H9 (cell line): ENCODE measurements at regions not wholly inside any gene's neighbourhood (a gene's known extent, or its start where the extent isn't known, plus 50 kb on each side); places are given as distances from the start of the nearest gene placed in this dataset.
A peak's percentile ranks its signal among the peaks of the same experiment; 100 is the strongest.

ENCODE experiments used
- DNase-seq: peaks from one replicate; pipeline ENCODE4 v3.0.0-alpha.2; 2017
- H2AFZ ChIP-seq: one replicate; pipeline ENCODE4 v1.6.1; 2013; ENCODE audit warnings: mild to moderate bottlenecking, low read length, control low read depth, moderate library complexity
- H2AK5ac ChIP-seq: 2 replicates; pipeline ENCODE4 v1.6.1; 2013; ENCODE audit warnings: low read length, control low read depth, mixed read lengths; ENCODE audit not compliant: insufficient read length
- H2BK120ac ChIP-seq: one replicate; pipeline ENCODE4 v1.6.1; 2013; ENCODE audit warnings: low read depth, mild to moderate bottlenecking, low read length, control low read depth, inconsistent platforms; ENCODE audit not compliant: poor library complexity, severe bottlenecking
- H2BK12ac ChIP-seq: 2 replicates; pipeline ENCODE4 v1.6.1; 2013; ENCODE audit warnings: low read length, control low read depth, mixed read lengths, low read depth; ENCODE audit not compliant: insufficient read length
- H2BK15ac ChIP-seq: 2 replicates; pipeline ENCODE4 v1.6.1; 2013; ENCODE audit warnings: low read depth, low read length, control low read depth
- H2BK20ac ChIP-seq: one replicate; pipeline ENCODE4 v1.6.1; 2013; ENCODE audit warnings: low read depth, mild to moderate bottlenecking, low read length, control low read depth, inconsistent platforms; ENCODE audit not compliant: poor library complexity, severe bottlenecking
- H2BK5ac ChIP-seq: 2 replicates; pipeline ENCODE4 v1.6.1; 2013; ENCODE audit warnings: low read length, control low read depth, mixed read lengths; ENCODE audit not compliant: insufficient read length
- H3K14ac ChIP-seq: 2 replicates; pipeline ENCODE4 v1.6.1; 2013; ENCODE audit warnings: low read length, control low read depth; ENCODE audit not compliant: insufficient read depth
- H3K18ac ChIP-seq: 2 replicates; pipeline ENCODE4 v1.6.1; 2013; ENCODE audit warnings: low read depth, mild to moderate bottlenecking, mixed read lengths, low read length, control low read depth; ENCODE audit not compliant: insufficient read length
- H3K23ac ChIP-seq: 2 replicates; pipeline ENCODE4 v1.6.1; 2013; ENCODE audit warnings: low read length, control low read depth, mixed read lengths, low read depth; ENCODE audit not compliant: insufficient read length
- H3K23me2 ChIP-seq: 2 replicates; pipeline ENCODE4 v1.6.1; 2013; ENCODE audit warnings: low read depth, mild to moderate bottlenecking, mixed read lengths, low read length, control low read depth; ENCODE audit not compliant: insufficient read length, poor library complexity, severe bottlenecking
- H3K27ac ChIP-seq: 2 replicates; pipeline ENCODE4 v1.5.1; 2013; ENCODE audit warnings: low read length, control low read depth, mixed read lengths, low read depth; ENCODE audit not compliant: insufficient read length
- H3K27me3 ChIP-seq: 2 replicates; pipeline ENCODE4 v1.6.1; 2013; ENCODE audit warnings: low read length, control low read depth, inconsistent platforms; ENCODE audit not compliant: insufficient read depth
- H3K4ac ChIP-seq: 2 replicates; pipeline ENCODE4 v1.6.1; 2013; ENCODE audit warnings: low read depth, mild to moderate bottlenecking, control low read depth, inconsistent platforms, low read length, moderate library complexity
- H3K4me1 ChIP-seq: 2 replicates; pipeline ENCODE4 v1.6.1; 2013; ENCODE audit warnings: low read length, control low read depth, inconsistent platforms; ENCODE audit not compliant: insufficient read depth
- H3K4me2 ChIP-seq: 2 replicates; pipeline ENCODE4 v1.6.1; 2013; ENCODE audit warnings: low read length, control low read depth, mixed read lengths; ENCODE audit not compliant: insufficient read length, insufficient read depth
- H3K56ac ChIP-seq: 2 replicates; pipeline ENCODE4 v1.6.1; 2013; ENCODE audit warnings: low read depth, mild to moderate bottlenecking, mixed read lengths, low read length, control low read depth; ENCODE audit not compliant: insufficient read length
- H3K79me1 ChIP-seq: 2 replicates; pipeline ENCODE4 v1.6.1; 2013; ENCODE audit warnings: low read depth, mild to moderate bottlenecking, moderate library complexity, low read length, control low read depth, inconsistent platforms; ENCODE audit not compliant: insufficient read depth, poor library complexity, severe bottlenecking
- H3K79me2 ChIP-seq: 2 replicates; pipeline ENCODE4 v1.6.1; 2013; ENCODE audit warnings: low read length, control low read depth, inconsistent platforms; ENCODE audit not compliant: insufficient read depth
- H3K9ac ChIP-seq: 2 replicates; pipeline ENCODE4 v1.6.1; 2013; ENCODE audit warnings: low read length, control low read depth, mixed read lengths; ENCODE audit not compliant: insufficient read length; ENCODE audit errors: extremely low read depth
- H3K9me3 ChIP-seq: one replicate; pipeline ENCODE4 v1.6.1; 2013; ENCODE audit warnings: low read depth, low read length, inconsistent platforms; ENCODE audit not compliant: control insufficient read depth
- H3T11ph ChIP-seq: one replicate; pipeline ENCODE4 v1.6.1; 2013; ENCODE audit warnings: mild to moderate bottlenecking, low read length, control low read depth, inconsistent platforms
- H4K20me1 ChIP-seq: one replicate; pipeline ENCODE4 v1.6.1; 2013; ENCODE audit not compliant: control insufficient read depth, insufficient read length, insufficient read depth
- H4K5ac ChIP-seq: 2 replicates; pipeline ENCODE4 v1.6.1; 2013; ENCODE audit warnings: low read depth, mild to moderate bottlenecking, mixed read lengths, low read length, control low read depth; ENCODE audit not compliant: insufficient read length
- H4K8ac ChIP-seq: replicated peaks from 2 replicates; pipeline ENCODE4 v1.6.1; 2013; ENCODE audit warnings: low read length, control low read depth, mixed read lengths, low read depth; ENCODE audit not compliant: insufficient read length
- H4K91ac ChIP-seq: 2 replicates; pipeline ENCODE4 v1.6.1; 2013; ENCODE audit warnings: low read depth, mild to moderate bottlenecking, moderate library complexity, mixed read lengths, low read length, control low read depth; ENCODE audit not compliant: insufficient read length
- H3K27ac Mint-ChIP-seq, 3 experiments: 2 replicates in 2 of 3; 3 replicates in 1 of 3; pipeline ENCODE4 v1.8.0; 2020 to 2021; ENCODE audit warnings: mixed read lengths in 3 of 3, mild to moderate bottlenecking in 1 of 3, moderate library complexity in 1 of 3
- H3K27me3 Mint-ChIP-seq: 2 replicates; pipeline ENCODE4 v1.8.0; 2021; ENCODE audit warnings: low read depth, mild to moderate bottlenecking, moderate library complexity, mixed read lengths
- H3K36me3 Mint-ChIP-seq, 3 experiments: 2 replicates in 2 of 3; 3 replicates in 1 of 3; pipeline ENCODE4 v1.8.0; 2020 to 2021; ENCODE audit warnings: low read depth in 3 of 3, mixed read lengths in 3 of 3; ENCODE audit not compliant: insufficient read depth in 1 of 3
- H3K4me1 Mint-ChIP-seq, 2 experiments: 2 replicates each; pipeline ENCODE4 v1.8.0; 2020; ENCODE audit warnings: mixed read lengths in 2 of 2
- H3K4me3 Mint-ChIP-seq, 2 experiments: 2 replicates in 1 of 2; 3 replicates in 1 of 2; pipeline ENCODE4 v1.8.0; 2020 to 2021; ENCODE audit warnings: mild to moderate bottlenecking in 2 of 2, mixed read lengths in 2 of 2, moderate library complexity in 1 of 2
- H3K9me3 Mint-ChIP-seq, 2 experiments: 2 replicates in 1 of 2; 3 replicates in 1 of 2; pipeline ENCODE4 v1.8.0; 2020; ENCODE audit warnings: mild to moderate bottlenecking in 2 of 2, mixed read lengths in 2 of 2, moderate library complexity in 1 of 2
- WGBS: extraction: QIAGEN DNeasy Blood & Tissue Kit; methylation state at CpG from one replicate; pipeline ENCODE4 v1.1.7; 2013; ENCODE audit warnings: missing lambda C conversion rate, low lambda C conversion rate, mixed read lengths; ENCODE audit not compliant: insufficient read length; ENCODE audit errors: extremely low coverage; 5-methylcytosine and 5-hydroxymethylcytosine counted together
- TF ChIP-seq, protein P1 (sequence below): fragments of 200-600 bp; sonication (generic); conservative IDR thresholded peaks from 3 replicates; pipeline ENCODE4 v1.8.0; 2021; ENCODE audit warnings: antibody characterized with exemption, mild to moderate bottlenecking

DNA sequence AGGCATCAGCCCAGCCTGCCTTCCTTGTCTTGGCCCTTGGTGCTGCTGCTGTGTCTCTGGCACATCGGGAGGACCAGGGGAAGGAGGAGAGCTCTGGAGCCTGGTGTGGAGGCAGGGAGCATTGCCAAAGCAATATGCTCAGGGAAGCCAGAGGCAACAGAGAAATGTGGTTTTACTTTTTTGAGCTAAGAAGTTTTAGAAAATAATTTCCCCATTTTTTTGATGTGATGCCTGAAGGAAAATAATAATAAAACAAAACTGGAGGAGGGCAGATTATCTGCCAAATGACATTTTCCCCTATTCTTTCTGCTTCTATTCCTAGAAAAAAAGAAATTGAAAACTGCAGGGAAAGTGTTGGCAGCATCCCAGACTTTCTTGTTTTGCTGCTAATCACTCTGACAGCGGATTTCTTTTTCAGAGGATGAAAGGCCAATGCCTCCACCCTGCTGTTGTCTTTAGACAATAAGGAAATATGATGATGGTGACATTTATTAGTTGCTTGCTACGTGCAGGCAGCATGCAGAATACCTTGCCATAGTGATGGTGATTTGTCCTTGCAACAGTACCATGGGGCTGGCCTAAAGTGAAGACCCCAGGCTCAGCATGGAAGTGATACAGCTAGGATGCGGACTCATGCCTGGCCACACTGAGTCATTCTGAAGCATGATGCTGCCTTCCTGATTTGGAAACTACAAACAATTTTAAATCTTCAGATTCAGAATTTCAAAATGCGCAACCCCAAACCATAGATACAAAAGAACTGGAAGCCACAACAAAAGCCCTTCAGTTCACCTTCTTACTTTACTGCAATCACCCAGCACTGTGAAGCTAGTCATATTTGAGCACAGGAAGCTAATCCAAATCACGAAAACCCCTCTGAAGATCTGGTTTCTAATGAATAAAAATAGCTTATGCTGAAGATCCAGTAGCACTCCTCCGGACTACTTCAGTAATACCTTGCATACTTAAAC, 260.2 kb upstream of the TMEM72 start:
- Histone ChIP-seq H3K14ac (no peak overlapping the region), H3K79me2 (no peaks in the 10 kb centered on the region), H3T11ph (no peak overlapping the region), H4K91ac (no peak overlapping the region), H4K8ac (no peak overlapping the region), H3K27ac (no peak overlapping the region), H2BK20ac (no peak overlapping the region), H3K9me3 (no peaks in the 10 kb centered on the region), H4K20me1 (no peaks in the 10 kb centered on the region), H3K9ac (no peak overlapping the region), H3K27me3 (no peaks in the 10 kb centered on the region), H4K5ac (no peak overlapping the region), H3K18ac (no peak overlapping the region), H2BK12ac (no peak overlapping the region), H2AFZ (no peak overlapping the region), H3K4me1 (no peaks in the 10 kb centered on the region), H2BK15ac (no peak overlapping the region), H3K56ac (no peak overlapping the region), H3K23me2 (no peaks in the 10 kb centered on the region), H2BK5ac (peak overlapping the region; percentile 53), H3K79me1 (no peaks in the 10 kb centered on the region), H3K4me2 (no peak overlapping the region), H2BK120ac (no peak overlapping the region), H3K23ac (no peak overlapping the region), H2AK5ac (no peak overlapping the region), H3K4ac (no peak overlapping the region)
- H3K4me3 Mint-ChIP-seq, result no peak overlapping the region
- H3K9me3 Mint-ChIP-seq, result no peaks in the 10 kb centered on the region
- WGBS, result no CpG with 5 or more reads among the region's 7 CpGs
- TF ChIP-seq, protein P1, sequence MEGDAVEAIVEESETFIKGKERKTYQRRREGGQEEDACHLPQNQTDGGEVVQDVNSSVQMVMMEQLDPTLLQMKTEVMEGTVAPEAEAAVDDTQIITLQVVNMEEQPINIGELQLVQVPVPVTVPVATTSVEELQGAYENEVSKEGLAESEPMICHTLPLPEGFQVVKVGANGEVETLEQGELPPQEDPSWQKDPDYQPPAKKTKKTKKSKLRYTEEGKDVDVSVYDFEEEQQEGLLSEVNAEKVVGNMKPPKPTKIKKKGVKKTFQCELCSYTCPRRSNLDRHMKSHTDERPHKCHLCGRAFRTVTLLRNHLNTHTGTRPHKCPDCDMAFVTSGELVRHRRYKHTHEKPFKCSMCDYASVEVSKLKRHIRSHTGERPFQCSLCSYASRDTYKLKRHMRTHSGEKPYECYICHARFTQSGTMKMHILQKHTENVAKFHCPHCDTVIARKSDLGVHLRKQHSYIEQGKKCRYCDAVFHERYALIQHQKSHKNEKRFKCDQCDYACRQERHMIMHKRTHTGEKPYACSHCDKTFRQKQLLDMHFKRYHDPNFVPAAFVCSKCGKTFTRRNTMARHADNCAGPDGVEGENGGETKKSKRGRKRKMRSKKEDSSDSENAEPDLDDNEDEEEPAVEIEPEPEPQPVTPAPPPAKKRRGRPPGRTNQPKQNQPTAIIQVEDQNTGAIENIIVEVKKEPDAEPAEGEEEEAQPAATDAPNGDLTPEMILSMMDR, result no peak
- no peak overlapping the region for H3K27ac Mint-ChIP-seq
- H3K36me3 Mint-ChIP-seq, result no peaks in the 10 kb centered on the region
- H3K27me3 Mint-ChIP-seq, result peaks cover 2% of the 10 kb centered on the region; the same call in 1 of the 2 replicates
- no peaks in the 10 kb centered on the region for H3K4me1 Mint-ChIP-seq
- DNase-seq, result no peak
